Uterus (tissue), 2 donors: ENCODE measurements at regions not wholly inside any gene's neighbourhood (a gene's known extent, or its start where the extent isn't known, plus 50 kb on each side); places are given as distances from the start of the nearest gene placed in this dataset.

Source experiments
- POLR2A ChIP-seq, 2 donors: fragments of 450-650 bp; IDR thresholded peaks; one replicate each; pipeline ENCODE4 v1.6.1; 2016; ENCODE audit warnings: antibody characterized with exemption in 2 of 2, mild to moderate bottlenecking in 1 of 2, moderate library complexity in 1 of 2
- TF ChIP-seq, protein P1 (sequence below), 4 experiments: fragments of 200-600 bp in 2 of 4; fragments of 450-650 bp in 2 of 4; sonication (generic) in 2 of 4; IDR thresholded peaks; one replicate each; pipeline ENCODE4 v1.5.1; 2016 to 2019; ENCODE audit warnings: antibody characterized with exemption in 4 of 4, mild to moderate bottlenecking in 2 of 4, moderate library complexity in 1 of 4

DNA sequence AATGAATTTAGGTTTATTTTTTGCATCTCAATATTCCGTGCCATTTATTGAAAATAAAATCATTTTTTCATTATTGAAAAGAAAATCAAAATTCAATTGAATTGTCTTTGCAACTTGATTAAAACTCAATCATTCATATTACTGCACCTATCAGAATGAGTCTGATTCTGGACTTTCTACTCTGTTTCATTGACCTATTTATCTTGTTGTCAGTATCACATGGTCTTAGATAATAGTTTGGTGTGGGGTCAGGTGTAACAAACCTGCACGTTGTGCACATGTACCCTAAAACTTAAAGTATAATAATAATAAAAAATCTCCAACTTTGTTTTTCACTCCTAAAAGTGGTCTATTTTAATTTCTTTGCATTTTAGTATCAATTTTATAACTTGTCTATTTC is 422.9 kb downstream of the RAD51AP2 start:
- TF ChIP-seq, protein P1, sequence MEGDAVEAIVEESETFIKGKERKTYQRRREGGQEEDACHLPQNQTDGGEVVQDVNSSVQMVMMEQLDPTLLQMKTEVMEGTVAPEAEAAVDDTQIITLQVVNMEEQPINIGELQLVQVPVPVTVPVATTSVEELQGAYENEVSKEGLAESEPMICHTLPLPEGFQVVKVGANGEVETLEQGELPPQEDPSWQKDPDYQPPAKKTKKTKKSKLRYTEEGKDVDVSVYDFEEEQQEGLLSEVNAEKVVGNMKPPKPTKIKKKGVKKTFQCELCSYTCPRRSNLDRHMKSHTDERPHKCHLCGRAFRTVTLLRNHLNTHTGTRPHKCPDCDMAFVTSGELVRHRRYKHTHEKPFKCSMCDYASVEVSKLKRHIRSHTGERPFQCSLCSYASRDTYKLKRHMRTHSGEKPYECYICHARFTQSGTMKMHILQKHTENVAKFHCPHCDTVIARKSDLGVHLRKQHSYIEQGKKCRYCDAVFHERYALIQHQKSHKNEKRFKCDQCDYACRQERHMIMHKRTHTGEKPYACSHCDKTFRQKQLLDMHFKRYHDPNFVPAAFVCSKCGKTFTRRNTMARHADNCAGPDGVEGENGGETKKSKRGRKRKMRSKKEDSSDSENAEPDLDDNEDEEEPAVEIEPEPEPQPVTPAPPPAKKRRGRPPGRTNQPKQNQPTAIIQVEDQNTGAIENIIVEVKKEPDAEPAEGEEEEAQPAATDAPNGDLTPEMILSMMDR (IDR thresholded peaks at IDR 0.05): no peak
- no peak for TF ChIP-seq POLR2A (IDR thresholded peaks at IDR 0.05)
